HL-60/S4 (cell line): ENCODE measurements at regions not wholly inside any gene's neighbourhood (a gene's known extent, or its start where the extent isn't known, plus 50 kb on each side); places are given as distances from the start of the nearest gene placed in this dataset.

Experiments used
- in situ Hi-C: fragments of 300-500 bp; cut with MboI; formaldehyde crosslinking; loops from 2 replicates; pipeline ENCODE4 v1.14.3; 2022; ENCODE audit warnings: low sequenced_read_pairs

GRCh38 chr20:22408521-22409402 is 175.6 kb downstream of the FOXA2 start:
- in situ Hi-C loops, result no loop called here

GRCh38 chr20:22407237-22408193 is 176.9 kb downstream of the FOXA2 start:
- in situ Hi-C loops, result no loop called here

- in situ Hi-C loops, result no loop called here
These were observed 179.8 kb downstream of the FOXA2 start for GRCh38 chr20:22404419-22405170.

GRCh38 chr20:22403632-22404361 is 180.6 kb downstream of the FOXA2 start:
- in situ Hi-C loops, result no loop called here

GRCh38 chr20:22403022-22403631 is 181.2 kb downstream of the FOXA2 start:
- in situ Hi-C loops, result no loop called here

- in situ Hi-C loops, result no loop called here
These were observed 181.8 kb downstream of the FOXA2 start for GRCh38 chr20:22402550-22402949.

GRCh38 chr20:22400440-22400839 is 183.9 kb downstream of the FOXA2 start:
- in situ Hi-C loops, result no loop called here

- in situ Hi-C loops, result no loop called here
These were observed 189.8 kb downstream of the FOXA2 start for GRCh38 chr20:22394583-22394982.

- in situ Hi-C loops, result no loop called here
These were observed 193.8 kb downstream of the FOXA2 start for GRCh38 chr20:22390543-22390903.

- in situ Hi-C loops, result no loop called here
These were observed 194.4 kb downstream of the FOXA2 start for GRCh38 chr20:22389836-22390542.

GRCh38 chr20:22387452-22387851 is 196.9 kb downstream of the FOXA2 start:
- in situ Hi-C loops, result no loop called here

- in situ Hi-C loops, result no loop called here
These were observed 198.1 kb downstream of the FOXA2 start for GRCh38 chr20:22386306-22386623.

- in situ Hi-C loops, result no loop called here
These were observed 198.6 kb downstream of the FOXA2 start for GRCh38 chr20:22385602-22386305.

- in situ Hi-C loops, result no loop called here
These were observed 199.4 kb downstream of the FOXA2 start for GRCh38 chr20:22384978-22385377.

GRCh38 chr20:22383156-22383555 is 201.2 kb downstream of the FOXA2 start:
- in situ Hi-C loops, result no loop called here

GRCh38 chr20:22382742-22383141 is 201.6 kb downstream of the FOXA2 start:
- in situ Hi-C loops, result no loop called here

- in situ Hi-C loops, result no loop called here
These were observed 202.5 kb downstream of the FOXA2 start for GRCh38 chr20:22381812-22382416.

GRCh38 chr20:22379472-22379871 is 204.9 kb downstream of the FOXA2 start:
- in situ Hi-C loops, result no loop called here
